ENCODE measurements at regions not wholly inside any gene's neighbourhood (a gene's known extent, or its start where the extent isn't known, plus 50 kb on each side); places are given as distances from the start of the nearest gene placed in this dataset.

DNA sequence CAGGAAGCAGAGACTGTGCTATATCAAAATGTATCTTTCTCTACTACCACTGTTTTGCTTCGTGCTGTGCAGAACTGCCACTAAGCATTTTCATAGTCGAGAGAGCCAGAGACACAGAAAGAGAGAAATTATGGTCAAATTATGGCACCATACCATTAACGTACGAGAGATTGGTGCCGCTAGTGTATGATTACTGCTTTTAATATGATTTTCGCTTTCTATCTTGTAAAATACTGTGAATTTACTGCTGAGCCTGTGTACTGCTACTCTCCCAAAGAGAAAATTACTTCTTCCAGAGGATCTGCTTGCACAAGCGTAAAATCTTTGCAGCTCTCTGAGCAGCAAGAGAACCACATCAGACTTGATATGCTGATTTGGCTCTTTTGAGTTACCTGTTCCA, 71.1 kb upstream of the ZNF281 start:
- no peak for ATAC-seq
- no peak for DNase-seq
- Histone ChIP-seq H3K27me3 (ENCODE audit: insufficient read depth in 3 of 3, low read length in 2 of 3) (peaks cover 0 to 2% (median 1%) of the 10 kb centered on the region in 3 donors), H3K9me3 (no peaks in the 10 kb centered on the region), H3K27ac (no peak overlapping the region), H3K36me3 (ENCODE audit: insufficient read depth in 1 of 2, low read depth in 1 of 2) (no peaks in the 10 kb centered on the region), H3K4me3 (no peak overlapping the region), H3K4me1 (no peaks in the 10 kb centered on the region)
- TF ChIP-seq, protein P1, sequence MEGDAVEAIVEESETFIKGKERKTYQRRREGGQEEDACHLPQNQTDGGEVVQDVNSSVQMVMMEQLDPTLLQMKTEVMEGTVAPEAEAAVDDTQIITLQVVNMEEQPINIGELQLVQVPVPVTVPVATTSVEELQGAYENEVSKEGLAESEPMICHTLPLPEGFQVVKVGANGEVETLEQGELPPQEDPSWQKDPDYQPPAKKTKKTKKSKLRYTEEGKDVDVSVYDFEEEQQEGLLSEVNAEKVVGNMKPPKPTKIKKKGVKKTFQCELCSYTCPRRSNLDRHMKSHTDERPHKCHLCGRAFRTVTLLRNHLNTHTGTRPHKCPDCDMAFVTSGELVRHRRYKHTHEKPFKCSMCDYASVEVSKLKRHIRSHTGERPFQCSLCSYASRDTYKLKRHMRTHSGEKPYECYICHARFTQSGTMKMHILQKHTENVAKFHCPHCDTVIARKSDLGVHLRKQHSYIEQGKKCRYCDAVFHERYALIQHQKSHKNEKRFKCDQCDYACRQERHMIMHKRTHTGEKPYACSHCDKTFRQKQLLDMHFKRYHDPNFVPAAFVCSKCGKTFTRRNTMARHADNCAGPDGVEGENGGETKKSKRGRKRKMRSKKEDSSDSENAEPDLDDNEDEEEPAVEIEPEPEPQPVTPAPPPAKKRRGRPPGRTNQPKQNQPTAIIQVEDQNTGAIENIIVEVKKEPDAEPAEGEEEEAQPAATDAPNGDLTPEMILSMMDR (IDR thresholded peaks at IDR 0.05), result no peak
- WGBS, 3 donors, result 82 to 86% (median 83%) methylated on average over 7 of the region's 7 CpGs
- intact Hi-C loops (cut with DNase I), result loop anchor here (10.0 kb wide), 4 partner anchors 176 to 1716 kb away; no protein-coding TSS in a partner anchor

DNA sequence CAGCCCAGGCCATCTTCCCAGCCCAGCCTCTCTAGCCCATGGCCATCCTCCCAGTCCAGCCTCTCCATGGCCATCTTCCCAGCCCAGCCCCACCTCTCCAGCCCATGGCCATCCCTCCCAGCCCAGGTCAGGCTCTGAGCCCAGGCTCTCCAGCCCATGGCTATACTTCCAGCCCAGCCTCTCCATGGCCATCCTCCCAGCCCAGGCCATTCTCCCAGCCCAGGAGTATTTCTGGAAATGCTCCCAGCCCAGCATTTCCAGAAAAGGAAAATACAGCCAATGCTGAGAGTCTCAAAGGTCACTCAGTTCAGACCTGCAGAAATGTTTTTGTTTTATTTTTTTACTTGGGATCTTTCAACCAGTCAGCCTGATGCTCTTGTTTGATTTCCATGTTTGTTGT, 70.0 kb upstream of the ZNF281 start:
- Histone ChIP-seq H3K4me1 (no peaks in the 10 kb centered on the region), H3K9me3 (no peaks in the 10 kb centered on the region), H3K4me3 (no peak overlapping the region), H3K27ac (no peak overlapping the region), H3K27me3 (ENCODE audit: insufficient read depth in 3 of 3, low read length in 2 of 3) (peaks cover 0 to 2% (median 1%) of the 10 kb centered on the region in 3 donors), H3K36me3 (ENCODE audit: insufficient read depth in 1 of 2, low read depth in 1 of 2) (no peaks in the 10 kb centered on the region)
- DNase-seq, result no peak
- ATAC-seq, result no peak
- intact Hi-C loops (cut with DNase I), result loop anchor here (10.0 kb wide), 4 partner anchors 175 to 1715 kb away; no protein-coding TSS in a partner anchor
- TF ChIP-seq, protein P1 (IDR thresholded peaks at IDR 0.05), result no peak

DNA sequence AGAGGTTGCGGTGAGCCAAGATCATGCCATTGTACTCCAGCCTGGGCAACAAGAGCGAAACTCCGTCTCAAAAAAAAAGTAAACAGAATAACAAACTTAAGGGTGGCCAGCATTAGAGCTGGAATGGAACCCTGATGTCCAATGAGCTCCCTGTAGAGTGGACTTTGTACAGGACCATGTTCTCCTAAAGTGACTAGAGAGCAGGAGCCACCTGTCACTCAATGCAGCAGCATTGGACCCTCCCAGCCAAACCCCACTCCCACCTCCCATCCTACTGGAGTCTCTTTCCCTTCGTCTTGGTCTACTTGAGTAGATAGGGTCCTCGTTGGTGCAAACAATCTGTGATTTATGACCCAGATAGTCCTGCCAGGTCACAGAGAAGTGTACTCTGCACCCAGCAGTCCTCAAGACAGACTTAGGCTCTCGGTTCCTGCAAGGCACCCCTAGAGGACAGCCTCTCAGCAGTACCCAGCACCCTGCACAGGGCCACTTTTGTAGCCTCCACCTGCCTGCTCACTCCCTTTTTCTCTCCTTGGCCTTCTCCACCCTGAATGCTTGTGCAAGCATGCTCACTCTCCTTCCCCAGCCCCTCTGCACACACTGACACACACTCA, 69.2 kb upstream of the ZNF281 start:
- no peaks in the 10 kb centered on the region for H3K9me3 ChIP-seq
- H3K27ac ChIP-seq, result no peak overlapping the region
- H3K27me3 ChIP-seq (ENCODE audit: insufficient read depth in 3 of 3, low read length in 2 of 3), result peaks cover 0 to 4% (median under 1%) of the 10 kb centered on the region in 3 donors
- H3K36me3 ChIP-seq (ENCODE audit: insufficient read depth in 1 of 2, low read depth in 1 of 2), result no peaks in the 10 kb centered on the region
- peaks cover 3% of the 10 kb centered on the region for H3K4me1 ChIP-seq
- WGBS, 3 donors, result 81 to 86% (median 86%) methylated on average over 5 to 6 of the region's 6 CpGs
- intact Hi-C loops (cut with DNase I), result no loop called here
- TF ChIP-seq, protein P1 (IDR thresholded peaks at IDR 0.05), result no peak
- H3K4me3 ChIP-seq, result no peak overlapping the region
- ATAC-seq (no peak), DNase-seq (no peak)

DNA sequence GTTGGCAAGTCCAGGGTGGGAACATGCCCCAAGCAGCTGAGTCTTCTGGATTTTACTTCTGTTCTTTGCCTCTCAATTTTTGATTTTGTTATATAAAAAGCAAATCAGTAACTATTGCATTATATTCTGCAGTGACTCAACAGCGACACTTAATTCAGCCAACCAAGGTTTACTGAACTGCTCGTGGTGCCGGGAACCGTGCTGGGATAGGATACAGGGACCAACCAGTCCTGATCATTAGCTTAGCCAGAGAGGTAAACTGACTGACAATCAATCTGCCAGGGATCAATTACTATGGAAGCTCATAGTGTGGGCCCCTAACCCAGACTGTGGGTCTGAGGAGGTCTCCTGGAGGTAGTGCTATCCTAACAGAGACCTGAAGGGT, 68.4 kb upstream of the ZNF281 start:
- Histone ChIP-seq H3K36me3 (ENCODE audit: insufficient read depth in 1 of 2, low read depth in 1 of 2) (no peaks in the 10 kb centered on the region), H3K27me3 (ENCODE audit: insufficient read depth in 3 of 3, low read length in 2 of 3) (peaks cover 0 to 4% (median 0%) of the 10 kb centered on the region in 3 donors), H3K4me1 (peaks cover 3% of the 10 kb centered on the region), H3K4me3 (no peak overlapping the region), H3K9me3 (no peaks in the 10 kb centered on the region), H3K27ac (no peak overlapping the region)
- 92 to 96% (median 93%) methylated on average over 4 of the region's 4 CpGs for WGBS, 3 donors
- ATAC-seq (no peak), DNase-seq (no peak)
- intact Hi-C loops (cut with DNase I), result no loop called here
- TF ChIP-seq, protein P1 (IDR thresholded peaks at IDR 0.05), result no peak

DNA sequence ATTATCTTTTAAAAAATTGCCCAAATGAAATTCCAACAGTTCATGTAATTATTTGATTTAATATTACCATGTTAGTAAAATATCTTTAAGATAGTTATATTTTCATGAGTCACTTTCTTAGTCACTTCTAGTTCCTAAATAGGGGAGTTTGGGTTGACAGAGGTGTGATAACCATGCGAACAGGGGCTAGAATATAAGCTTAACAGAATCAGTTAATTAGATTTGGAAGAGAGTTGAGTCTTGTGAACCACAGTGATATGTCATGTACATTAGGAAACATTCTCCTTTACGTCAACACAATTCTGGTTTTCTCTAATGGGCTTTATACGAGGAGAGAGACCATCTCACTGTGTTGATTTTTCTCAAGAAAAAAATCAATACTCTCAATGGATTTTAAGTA, 64.8 kb upstream of the ZNF281 start:
- intact Hi-C loops (cut with DNase I), result no loop called here
- H3K27me3 ChIP-seq (ENCODE audit: insufficient read depth in 3 of 3, low read length in 2 of 3), result peaks cover 0 to 5% (median 4%) of the 10 kb centered on the region in 3 donors
- H3K36me3 ChIP-seq (ENCODE audit: insufficient read depth in 1 of 2, low read depth in 1 of 2), result no peaks in the 10 kb centered on the region
- H3K9me3 ChIP-seq, result no peaks in the 10 kb centered on the region
- H3K27ac ChIP-seq, result no peak overlapping the region
- DNase-seq (no peak), ATAC-seq (no peak)
- H3K4me1 ChIP-seq, result peaks cover 3% of the 10 kb centered on the region
- TF ChIP-seq, protein P1 (IDR thresholded peaks at IDR 0.05), result no peak
- no peak overlapping the region for H3K4me3 ChIP-seq
- 61 to 65% (median 65%) methylated on average over 3 of the region's 3 CpGs for WGBS, 3 donors
